Activated CD4-positive, alpha-beta T cell treated with anti-CD3 and anti-CD28 coated beads for 36 hours (primary cell): ENCODE measurements at regions not wholly inside any gene's neighbourhood (a gene's known extent, or its start where the extent isn't known, plus 50 kb on each side); places are given as distances from the start of the nearest gene placed in this dataset.
A peak's percentile ranks its signal among the peaks of the same experiment; 100 is the strongest.

Experiments
- ATAC-seq: fragments of 200-7000 bp; cut with Tn5 transposase; one replicate; pipeline ENCODE4 v1.10.0; 2021; ENCODE audit warnings: mild to moderate bottlenecking, moderate library complexity
- CTCF ChIA-PET: fragments of 350-600 bp; sonication (Branson Sonifier 250); formaldehyde crosslinking; loops from one replicate; lab custom pipeline; 2021; ENCODE audit warnings: antibody characterized with exemption; lab: Charles Lee
- POLR2A ChIA-PET: fragments of 350-600 bp; sonication (Branson Sonifier 250); formaldehyde crosslinking; loops from one replicate; lab custom pipeline; 2021; ENCODE audit warnings: antibody characterized with exemption, inconsistent platforms; lab: Charles Lee
- DNase-seq: peaks from one replicate; pipeline ENCODE4 v3.0.0-alpha.2; 2020
- H3K27ac Mint-ChIP-seq: one replicate; pipeline ENCODE4 v1.8.0; 2021; ENCODE audit warnings: mixed read lengths
- H3K27me3 Mint-ChIP-seq: one replicate; pipeline ENCODE4 v1.8.0; 2021; ENCODE audit warnings: mixed read lengths
- H3K36me3 Mint-ChIP-seq: one replicate; pipeline ENCODE4 v1.8.0; 2021; ENCODE audit warnings: low read depth, mixed read lengths
- H3K4me1 Mint-ChIP-seq: one replicate; pipeline ENCODE4 v1.8.0; 2021; ENCODE audit warnings: mixed read lengths
- H3K4me3 Mint-ChIP-seq: one replicate; pipeline ENCODE4 v1.8.0; 2021; ENCODE audit warnings: mild to moderate bottlenecking, moderate library complexity, mixed read lengths
- H3K9me3 Mint-ChIP-seq: one replicate; pipeline ENCODE4 v1.8.0; 2021; ENCODE audit warnings: low read depth, mixed read lengths
- intact Hi-C, 2 experiments: fragments of 100-400 bp; cut with DNase I in 1 of 2; cut with micrococcal nuclease in 1 of 2; formaldehyde crosslinking; loops; one replicate each; pipeline versions ENCODE4 v1.14.2 to v1.15.1; 2022 to 2024; cut with DNase I, micrococcal nuclease

DNA sequence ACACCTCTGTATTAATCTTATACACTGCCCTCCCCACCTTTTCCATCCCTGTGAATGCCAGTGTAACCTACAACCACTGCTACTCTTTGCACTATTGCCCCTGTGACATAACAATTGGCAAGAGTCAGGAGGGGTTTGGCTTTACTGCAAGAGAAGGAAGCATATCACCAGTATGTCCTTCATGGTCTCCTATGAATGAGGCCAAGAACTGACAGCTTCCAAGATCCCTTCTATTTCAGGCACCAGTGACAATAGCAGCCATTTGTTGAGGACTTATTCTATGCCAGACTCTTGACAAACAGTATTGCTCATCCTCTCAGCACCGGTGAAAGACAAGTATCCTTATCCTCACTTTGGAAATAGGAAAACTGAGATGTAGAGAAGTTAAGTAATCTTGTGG lies 363.9 kb downstream of the MID1IP1 start:
- CTCF ChIA-PET, result no interaction called here
- intact Hi-C loops, result loop anchor here (10.0 kb wide), 1 partner anchor 280 kb away; no protein-coding TSS in a partner anchor

DNA sequence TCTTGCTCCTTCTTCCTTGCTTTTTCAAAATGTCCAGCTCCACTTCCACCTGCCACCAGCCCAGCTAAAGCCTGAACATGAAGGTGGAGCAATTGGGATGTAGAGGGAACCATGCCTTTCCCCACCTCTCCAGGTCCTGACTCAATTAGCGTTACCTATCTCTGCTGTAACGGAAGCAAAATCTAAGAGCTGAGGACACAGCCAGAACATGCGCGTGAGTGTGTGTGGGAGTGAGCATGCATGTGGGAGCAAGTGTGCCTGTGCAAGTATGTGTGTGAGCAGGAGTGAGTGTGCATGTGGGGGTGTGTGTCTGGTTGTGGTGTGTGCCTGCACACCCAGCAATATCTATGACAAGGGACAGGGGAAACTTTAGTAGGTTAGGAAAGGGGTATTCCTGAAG lies 364.5 kb downstream of the MID1IP1 start:
- POLR2A ChIA-PET, result no interaction called here
- Mint-ChIP-seq H3K27me3 (no peaks in the 10 kb centered on the region), H3K4me1 (peaks cover 46% of the 10 kb centered on the region)

More for the DNA sequence above, 363.9 kb downstream of the MID1IP1 start:
- no peaks in the 10 kb centered on the region for H3K36me3 Mint-ChIP-seq
- POLR2A ChIA-PET, result no interaction called here
- ATAC-seq (no peak), DNase-seq (no peak)
- H3K4me1 Mint-ChIP-seq, result peaks cover 49% of the 10 kb centered on the region
- no peaks in the 10 kb centered on the region for H3K9me3 Mint-ChIP-seq
- H3K27me3 Mint-ChIP-seq, result no peaks in the 10 kb centered on the region
- H3K27ac Mint-ChIP-seq, result no peak overlapping the region
- H3K4me3 Mint-ChIP-seq, result no peak overlapping the region

DNA sequence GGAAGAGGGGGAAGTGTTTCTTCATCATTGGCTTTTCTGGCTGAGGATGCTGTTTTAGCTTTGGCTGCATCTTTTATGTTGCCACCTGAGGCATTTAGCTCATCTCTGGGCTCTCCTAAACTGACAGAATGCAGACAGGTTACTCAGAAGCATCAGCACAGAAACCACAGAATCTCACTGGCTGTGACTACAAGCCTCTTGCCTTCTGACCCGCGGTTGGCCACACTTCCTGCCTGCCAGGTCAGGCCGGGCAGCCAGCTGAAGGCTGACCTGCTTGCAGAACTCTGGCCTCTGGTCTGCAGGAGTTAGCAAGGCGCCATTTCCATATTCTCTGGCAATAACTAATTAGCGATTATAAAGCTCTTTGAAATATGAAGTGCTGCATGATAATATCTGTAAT lies 366.5 kb downstream of the MID1IP1 start:
- ATAC-seq (no peak), DNase-seq (no peak)
- Mint-ChIP-seq H3K36me3 (no peaks in the 10 kb centered on the region), H3K4me3 (no peak overlapping the region), H3K27ac (no peak overlapping the region), H3K9me3 (no peaks in the 10 kb centered on the region), H3K27me3 (no peaks in the 10 kb centered on the region), H3K4me1 (peaks cover 32% of the 10 kb centered on the region)
- intact Hi-C loops, result loop anchor here (10.0 kb wide), 1 partner anchor 277 kb away; no protein-coding TSS in a partner anchor
- CTCF ChIA-PET, result no interaction called here
- POLR2A ChIA-PET, result interaction anchor here (0.5 kb wide), 1 partner anchor 178 kb away, joined by 4 read pairs; no protein-coding TSS in a partner anchor

More for the DNA sequence above, 364.5 kb downstream of the MID1IP1 start:
- intact Hi-C loops, result loop anchor here (10.0 kb wide), 1 partner anchor 279 kb away; no protein-coding TSS in a partner anchor
- Mint-ChIP-seq H3K36me3 (no peaks in the 10 kb centered on the region), H3K9me3 (no peaks in the 10 kb centered on the region), H3K27ac (no peak overlapping the region), H3K4me3 (no peak overlapping the region)
- DNase-seq (no peak), ATAC-seq (no peak)
- CTCF ChIA-PET, result no interaction called here

DNA sequence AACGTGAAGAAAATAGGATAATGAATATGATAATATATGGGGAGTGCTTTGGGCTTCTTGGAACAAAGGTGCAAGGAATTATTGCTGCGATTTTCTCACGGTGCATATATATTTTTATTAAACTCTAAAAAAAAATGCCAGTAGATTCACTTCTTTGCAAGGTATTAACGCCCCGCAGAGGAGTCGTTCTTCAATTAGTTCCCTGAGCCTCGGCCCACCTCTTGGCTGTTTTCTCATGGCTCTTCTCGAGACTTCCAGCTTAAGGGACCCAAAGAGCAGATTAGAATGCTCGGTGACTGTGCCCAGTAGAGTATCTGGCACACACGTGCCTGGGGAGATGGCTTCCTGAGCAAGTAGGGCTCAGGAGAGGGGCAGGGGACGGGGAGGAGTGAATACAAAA lies 367.4 kb downstream of the MID1IP1 start:
- H3K27me3 Mint-ChIP-seq, result no peaks in the 10 kb centered on the region

DNA sequence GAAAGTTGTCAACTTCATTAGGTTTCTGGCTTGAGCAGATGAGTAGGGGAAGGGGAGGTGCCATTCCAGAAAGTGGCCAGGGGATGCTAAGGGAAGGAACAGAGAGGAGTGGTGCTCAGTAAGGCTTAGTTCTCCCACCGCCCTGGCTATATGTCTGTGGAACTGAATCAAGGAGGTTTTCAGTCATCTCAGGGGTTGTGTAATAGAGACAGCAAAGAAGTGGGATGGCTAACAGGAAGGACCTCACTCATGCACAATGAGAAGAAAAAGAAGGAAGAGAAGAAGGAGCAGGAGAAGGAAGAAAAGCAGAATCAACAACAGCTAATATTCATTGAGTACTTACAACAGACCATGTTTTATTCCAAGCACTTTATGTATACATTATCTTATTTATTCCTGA lies 368.7 kb downstream of the MID1IP1 start:
- DNase-seq (no peak), ATAC-seq (no peak)
- H3K9me3 Mint-ChIP-seq, result no peaks in the 10 kb centered on the region
- H3K27me3 Mint-ChIP-seq, result no peaks in the 10 kb centered on the region
- CTCF ChIA-PET, result interaction anchor here (0.7 kb wide), 1 partner anchor 27 kb away, joined by 3 read pairs; no protein-coding TSS in a partner anchor
- no peak overlapping the region for H3K27ac Mint-ChIP-seq
- peaks cover 29% of the 10 kb centered on the region for H3K4me1 Mint-ChIP-seq
- POLR2A ChIA-PET, result no interaction called here
- intact Hi-C loops, result loop anchor here (10.0 kb wide), 1 partner anchor 275 kb away; no protein-coding TSS in a partner anchor
- no peaks in the 10 kb centered on the region for H3K36me3 Mint-ChIP-seq
- no peak overlapping the region for H3K4me3 Mint-ChIP-seq

More for the DNA sequence above, 367.4 kb downstream of the MID1IP1 start:
- H3K36me3 Mint-ChIP-seq, result no peaks in the 10 kb centered on the region
- H3K4me3 Mint-ChIP-seq, result no peak overlapping the region
- CTCF ChIA-PET, result no interaction called here
- H3K27ac Mint-ChIP-seq, result peak overlapping the region; percentile 47
- POLR2A ChIA-PET, result no interaction called here
- no peak for ATAC-seq
- intact Hi-C loops, result loop anchor here (10.0 kb wide), 1 partner anchor 276 kb away; no protein-coding TSS in a partner anchor
- no peak for DNase-seq
- no peaks in the 10 kb centered on the region for H3K9me3 Mint-ChIP-seq
- H3K4me1 Mint-ChIP-seq, result peaks cover 24% of the 10 kb centered on the region

DNA sequence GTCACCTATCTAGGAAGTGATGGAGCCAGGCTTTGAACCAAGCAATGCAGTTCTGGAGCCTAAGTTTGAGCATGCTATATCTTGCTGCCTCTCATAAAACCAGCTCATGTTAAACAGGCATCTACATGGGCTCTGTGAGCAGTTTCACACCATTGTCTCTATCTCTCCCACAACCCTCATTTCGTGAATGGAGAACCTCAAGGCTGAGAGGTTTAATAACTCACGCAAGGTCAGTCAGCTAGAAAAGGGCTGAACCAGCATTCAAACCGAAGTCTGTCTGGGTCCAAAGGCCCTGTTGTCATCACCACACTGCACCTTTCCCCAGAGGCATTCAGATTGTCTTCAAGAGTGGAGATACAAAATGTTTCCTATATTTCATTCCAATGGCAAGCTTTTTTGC lies 369.2 kb downstream of the MID1IP1 start:
- ATAC-seq (no peak), DNase-seq (no peak)
- ChIA-PET POLR2A (no interaction called here), CTCF (interaction anchor here (0.6 to 0.7 kb wide), 2 partner anchors 26 to 881 kb away, joined by 3 to 4 read pairs; no protein-coding TSS in a partner anchor)
- H3K4me3 Mint-ChIP-seq, result no peak overlapping the region
- H3K27ac Mint-ChIP-seq, result no peak overlapping the region
- H3K9me3 Mint-ChIP-seq, result no peaks in the 10 kb centered on the region
- intact Hi-C loops, result no loop called here
- H3K4me1 Mint-ChIP-seq, result peaks cover 32% of the 10 kb centered on the region
- H3K36me3 Mint-ChIP-seq, result no peaks in the 10 kb centered on the region
- H3K27me3 Mint-ChIP-seq, result no peaks in the 10 kb centered on the region

DNA sequence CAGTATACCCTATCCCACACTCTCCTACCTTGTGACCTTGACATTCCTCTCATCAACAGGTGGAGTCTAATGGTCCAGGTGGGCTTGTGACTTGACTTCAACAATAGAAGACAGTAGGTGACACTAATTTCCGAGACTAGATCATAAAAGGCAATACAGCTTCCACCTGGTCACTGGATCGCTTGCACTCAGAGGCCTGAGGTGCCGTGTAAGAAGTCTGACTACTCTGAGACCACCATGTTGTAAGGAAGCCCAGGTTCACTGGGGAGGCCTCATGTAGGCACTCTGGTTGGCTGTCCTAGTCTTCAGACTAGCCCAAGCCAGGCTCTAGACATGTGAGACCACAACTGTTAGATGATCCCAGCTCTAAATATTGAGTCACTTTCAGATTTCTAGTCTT lies 370.4 kb downstream of the MID1IP1 start:
- ATAC-seq, result no peak
- DNase-seq, result no peak
- Mint-ChIP-seq H3K27me3 (no peaks in the 10 kb centered on the region), H3K4me1 (peaks cover 34% of the 10 kb centered on the region), H3K27ac (no peak overlapping the region), H3K36me3 (no peaks in the 10 kb centered on the region), H3K9me3 (no peaks in the 10 kb centered on the region), H3K4me3 (no peak overlapping the region)
- intact Hi-C loops, result no loop called here
- CTCF ChIA-PET, result interaction anchor here (0.7 to 1.4 kb wide), 2 partner anchors 9 to 138 kb away, joined by 4 to 5 read pairs; no protein-coding TSS in a partner anchor
- POLR2A ChIA-PET, result no interaction called here

DNA sequence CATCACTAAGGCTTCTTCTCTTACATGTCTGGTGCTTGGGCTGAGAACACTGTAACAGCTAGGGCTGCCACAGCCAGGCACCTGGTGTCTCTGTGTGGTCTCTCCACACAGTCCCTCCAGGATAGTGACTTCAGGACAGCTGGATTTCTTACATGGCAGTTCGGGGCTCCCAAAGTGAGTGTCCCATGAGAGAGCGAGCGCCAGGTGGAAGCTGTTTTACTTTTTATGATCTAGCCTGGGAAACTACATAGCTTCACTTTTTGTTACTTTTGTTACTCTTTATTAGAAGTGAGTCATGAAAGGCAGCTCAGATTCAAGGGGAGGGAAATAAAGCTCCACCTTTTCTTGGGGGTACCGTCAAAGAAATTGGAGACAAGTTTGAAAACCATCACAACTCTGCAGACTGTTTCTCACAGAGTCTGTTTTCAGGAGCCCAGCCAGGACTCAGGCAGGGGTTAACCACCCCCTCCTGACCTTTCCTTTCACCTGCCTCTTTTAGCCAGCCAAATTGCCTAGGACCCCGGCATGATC lies 373.0 kb downstream of the MID1IP1 start:
- peak; percentile 11 for ATAC-seq
- H3K4me1 Mint-ChIP-seq, result peaks cover 31% of the 10 kb centered on the region
- ChIA-PET CTCF (interaction anchor here (0.6 to 1.4 kb wide), 2 partner anchors 10 to 31 kb away, joined by 3 to 4 read pairs; no protein-coding TSS in a partner anchor), POLR2A (interaction anchor here (0.7 to 1.1 kb wide), 2 partner anchors 22 to 159 kb away, joined by 3 to 4 read pairs; no protein-coding TSS in a partner anchor)
- intact Hi-C loops, result no loop called here
- H3K27ac Mint-ChIP-seq, result peak overlapping the region; percentile 83
- H3K4me3 Mint-ChIP-seq, result peak overlapping the region; percentile 40
- H3K9me3 Mint-ChIP-seq, result no peaks in the 10 kb centered on the region
- no peaks in the 10 kb centered on the region for H3K36me3 Mint-ChIP-seq
- H3K27me3 Mint-ChIP-seq, result no peaks in the 10 kb centered on the region
- DNase-seq, result no peak

DNA sequence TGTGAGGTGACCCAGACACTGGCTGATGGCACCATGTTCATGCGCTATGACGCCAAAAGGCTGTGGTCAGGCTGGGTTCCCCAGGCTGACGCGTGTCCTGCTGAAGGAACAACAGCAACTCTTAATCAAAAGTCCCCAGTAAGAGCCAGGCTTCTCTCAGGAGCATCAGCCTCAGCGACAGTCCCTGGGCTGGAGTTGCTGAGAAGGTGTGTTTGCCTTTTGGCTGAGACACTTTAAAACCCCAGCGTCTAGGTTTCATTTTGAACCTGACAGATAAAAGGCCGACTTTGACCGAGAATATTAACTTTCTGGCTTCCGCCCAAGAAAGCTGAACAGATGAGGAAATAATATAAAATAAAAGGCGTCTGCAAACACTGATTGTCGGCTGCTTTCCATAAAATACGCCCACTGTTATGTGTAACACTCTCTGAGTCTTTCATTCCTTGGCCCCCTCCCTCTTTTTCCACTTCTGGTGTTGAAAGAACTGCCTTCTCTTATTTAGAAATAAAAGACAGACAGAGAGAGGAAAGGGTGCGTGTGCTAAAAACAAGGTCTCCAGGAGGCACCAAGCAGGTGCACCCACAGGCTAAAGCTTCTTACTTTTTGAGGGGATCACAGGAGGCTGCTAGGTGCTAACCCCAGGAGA lies 373.6 kb downstream of the MID1IP1 start:
- peak overlapping the region; percentile 40 for H3K4me3 Mint-ChIP-seq
- ATAC-seq (peak; percentile 79), DNase-seq (peak; percentile 53)
- ChIA-PET CTCF (interaction anchor here (0.6 to 1.4 kb wide), 2 partner anchors 11 to 302 kb away, joined by 3 to 4 read pairs; no protein-coding TSS in a partner anchor), POLR2A (interaction anchor here (0.7 to 1.1 kb wide), 3 partner anchors 11 to 159 kb away, joined by 3 to 4 read pairs (median 3); no protein-coding TSS in a partner anchor)
- H3K36me3 Mint-ChIP-seq, result no peaks in the 10 kb centered on the region
- intact Hi-C loops, result no loop called here
- H3K27ac Mint-ChIP-seq, result peak overlapping the region; percentile 83
- H3K27me3 Mint-ChIP-seq, result no peaks in the 10 kb centered on the region
- no peaks in the 10 kb centered on the region for H3K9me3 Mint-ChIP-seq
- H3K4me1 Mint-ChIP-seq, result peaks cover 31% of the 10 kb centered on the region

DNA sequence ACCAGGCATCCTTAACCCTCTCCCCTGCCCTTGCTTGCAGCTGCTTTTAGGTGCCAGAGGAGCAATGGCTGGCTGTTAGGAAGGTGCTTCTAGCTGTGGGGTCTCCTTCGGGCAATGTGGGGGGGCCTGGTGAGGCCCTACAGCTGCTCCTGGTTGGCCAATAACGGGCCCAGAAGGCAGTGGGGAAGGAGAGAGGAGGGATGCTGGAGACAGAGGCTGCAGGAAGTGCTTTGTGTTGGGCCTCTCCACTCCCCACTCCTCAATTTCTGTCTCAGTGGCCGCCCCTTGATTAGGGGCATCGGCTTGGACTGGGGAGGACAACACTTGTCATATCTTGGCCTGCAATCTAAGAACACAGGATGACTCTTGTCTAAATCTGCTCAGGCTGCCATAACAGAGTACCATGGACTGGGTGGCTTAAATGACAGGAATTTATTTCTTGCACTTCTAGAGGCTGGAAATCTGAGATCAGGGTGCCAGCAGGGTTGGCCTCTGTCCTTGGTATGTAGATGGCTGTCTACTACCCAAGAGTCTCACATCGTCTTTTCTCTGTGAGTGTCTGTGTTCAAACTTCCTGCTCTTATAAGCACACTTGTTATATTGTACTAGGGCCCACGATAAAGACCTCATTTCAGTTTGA lies 374.3 kb downstream of the MID1IP1 start:
- no peaks in the 10 kb centered on the region for H3K36me3 Mint-ChIP-seq
- DNase-seq (no peak), ATAC-seq (no peak)
- H3K9me3 Mint-ChIP-seq, result no peaks in the 10 kb centered on the region
- intact Hi-C loops, result no loop called here
- H3K4me3 Mint-ChIP-seq, result no peak overlapping the region
- no peaks in the 10 kb centered on the region for H3K27me3 Mint-ChIP-seq
- ChIA-PET CTCF (interaction anchor here (0.6 kb wide), 1 partner anchor 302 kb away, joined by 3 read pairs; no protein-coding TSS in a partner anchor), POLR2A (interaction anchor here (1.0 to 1.1 kb wide), 2 partner anchors 12 to 20 kb away, joined by 3 to 4 read pairs; no protein-coding TSS in a partner anchor)
- H3K4me1 Mint-ChIP-seq, result peaks cover 31% of the 10 kb centered on the region
- H3K27ac Mint-ChIP-seq, result peak overlapping the region; percentile 83

DNA sequence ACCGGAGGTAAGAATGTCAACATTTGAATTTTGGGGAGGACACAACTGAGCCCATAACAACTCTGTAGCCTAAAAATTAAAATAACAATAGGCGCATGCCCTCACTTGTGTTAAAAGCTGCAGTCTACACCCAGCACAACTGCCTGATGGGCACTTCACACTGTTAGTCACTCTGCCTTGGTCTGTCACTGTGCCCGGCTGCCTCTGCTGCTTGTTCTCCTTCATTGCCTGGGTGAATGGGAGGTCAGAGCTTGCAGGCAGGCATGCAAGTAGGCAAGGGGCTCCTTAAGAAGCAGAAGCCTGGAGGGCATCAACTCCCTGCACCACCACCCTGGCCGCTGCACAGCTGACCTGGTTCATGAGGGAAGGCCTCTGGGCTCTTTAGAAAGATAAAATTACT lies 374.8 kb downstream of the MID1IP1 start:
- no peaks in the 10 kb centered on the region for H3K9me3 Mint-ChIP-seq
- no peak overlapping the region for H3K4me3 Mint-ChIP-seq
- no peak overlapping the region for H3K27ac Mint-ChIP-seq
- ChIA-PET CTCF (no interaction called here), POLR2A (interaction anchor here (1.0 kb wide), 1 partner anchor 27 kb away, joined by 3 read pairs; no protein-coding TSS in a partner anchor)
- ATAC-seq (no peak), DNase-seq (no peak)
- intact Hi-C loops, result no loop called here
- H3K36me3 Mint-ChIP-seq, result no peaks in the 10 kb centered on the region
- H3K27me3 Mint-ChIP-seq, result no peaks in the 10 kb centered on the region
- peaks cover 31% of the 10 kb centered on the region for H3K4me1 Mint-ChIP-seq
